ENCODE measurements at regions not wholly inside any gene's neighbourhood (a gene's known extent, or its start where the extent isn't known, plus 50 kb on each side); places are given as distances from the start of the nearest gene placed in this dataset.

GRCh38 chr2:18009891-18010290 is 131.4 kb downstream of the KCNS3 start:
- 40% methylated on average over 3 of the region's 3 CpGs for WGBS
- TF ChIP-seq POLR2AphosphoS5 (IDR thresholded peaks at IDR 0.05): peak; percentile 44
- no peak for TF ChIP-seq POLR2A (IDR thresholded peaks at IDR 0.05)

GRCh38 chr2:18005411-18005810 is 126.9 kb downstream of the KCNS3 start:
- Histone ChIP-seq H3K4me1 (replicated peaks) (no peaks in the 10 kb centered on the region), H3K9me3 (no peaks in the 10 kb centered on the region), H3K27ac (no peak overlapping the region), H3K4me3 (no peak overlapping the region), H3K36me3 (no peaks in the 10 kb centered on the region), H3K27me3 (replicated peaks; ENCODE audit: insufficient read depth) (no peaks in the 10 kb centered on the region)
- no peak for DNase-seq (ENCODE audit: low spot score)
- 22% methylated on average over 1 of the region's 1 CpG for WGBS
- no peak for TF ChIP-seq CTCF (IDR thresholded peaks at IDR 0.05)
- no peak for TF ChIP-seq POLR2A (IDR thresholded peaks at IDR 0.05)
- no peak for TF ChIP-seq POLR2AphosphoS5 (IDR thresholded peaks at IDR 0.05)
- intact Hi-C loops (cut with DNase I): no loop called here

More at GRCh38 chr2:18009891-18010290, 131.4 kb downstream of the KCNS3 start:
- H3K9me3 ChIP-seq: no peaks in the 10 kb centered on the region
- no peaks in the 10 kb centered on the region for H3K4me1 ChIP-seq (replicated peaks)
- H3K27ac ChIP-seq: no peak overlapping the region
- no peak for DNase-seq (ENCODE audit: low spot score)
- H3K36me3 ChIP-seq: no peaks in the 10 kb centered on the region
- no peak overlapping the region for H3K4me3 ChIP-seq
- H3K27me3 ChIP-seq (replicated peaks; ENCODE audit: insufficient read depth): no peaks in the 10 kb centered on the region
- intact Hi-C loops (cut with DNase I): no loop called here

GRCh38 chr2:18001671-18002070 is 123.2 kb downstream of the KCNS3 start:
- H3K27me3 ChIP-seq (replicated peaks; ENCODE audit: insufficient read depth): no peaks in the 10 kb centered on the region
- intact Hi-C loops (cut with DNase I): no loop called here
- WGBS: 74% methylated on average over 4 of the region's 4 CpGs

GRCh38 chr2:17996978-17997377 is 118.5 kb downstream of the KCNS3 start:
- DNase-seq (ENCODE audit: low spot score): no peak
- Histone ChIP-seq H3K9me3 (no peaks in the 10 kb centered on the region), H3K27ac (no peak overlapping the region), H3K4me3 (no peak overlapping the region), H3K36me3 (no peaks in the 10 kb centered on the region), H3K4me1 (replicated peaks) (no peaks in the 10 kb centered on the region), H3K27me3 (replicated peaks; ENCODE audit: insufficient read depth) (no peaks in the 10 kb centered on the region)
- intact Hi-C loops (cut with DNase I): no loop called here
- no peak for TF ChIP-seq POLR2AphosphoS5 (IDR thresholded peaks at IDR 0.05)
- no peak for TF ChIP-seq CTCF (IDR thresholded peaks at IDR 0.05)
- TF ChIP-seq POLR2A (IDR thresholded peaks at IDR 0.05): no peak
- WGBS: 70% methylated on average over 3 of the region's 3 CpGs

More at GRCh38 chr2:18001671-18002070, 123.2 kb downstream of the KCNS3 start:
- no peak for TF ChIP-seq POLR2A (IDR thresholded peaks at IDR 0.05)
- TF ChIP-seq POLR2AphosphoS5 (IDR thresholded peaks at IDR 0.05): no peak
- TF ChIP-seq CTCF (IDR thresholded peaks at IDR 0.05): no peak
- no peak overlapping the region for H3K4me3 ChIP-seq
- no peak for DNase-seq (ENCODE audit: low spot score)
- H3K4me1 ChIP-seq (replicated peaks): no peaks in the 10 kb centered on the region
- no peak overlapping the region for H3K27ac ChIP-seq
- no peaks in the 10 kb centered on the region for H3K36me3 ChIP-seq
- H3K9me3 ChIP-seq: no peaks in the 10 kb centered on the region

- H3K9me3 ChIP-seq: no peaks in the 10 kb centered on the region
- 84% methylated on average over 5 of the region's 5 CpGs for WGBS
- H3K4me1 ChIP-seq (replicated peaks): no peaks in the 10 kb centered on the region
- DNase-seq (ENCODE audit: low spot score): no peak
- TF ChIP-seq CTCF (IDR thresholded peaks at IDR 0.05) (no peak), POLR2A (IDR thresholded peaks at IDR 0.05) (no peak), POLR2AphosphoS5 (IDR thresholded peaks at IDR 0.05) (no peak)
- no peak overlapping the region for H3K4me3 ChIP-seq
- intact Hi-C loops (cut with DNase I): no loop called here
- H3K27me3 ChIP-seq (replicated peaks; ENCODE audit: insufficient read depth): no peaks in the 10 kb centered on the region
- no peaks in the 10 kb centered on the region for H3K36me3 ChIP-seq
- no peak overlapping the region for H3K27ac ChIP-seq
These were observed 117.1 kb downstream of the KCNS3 start for GRCh38 chr2:17995593-17995992.

Small RNAs in the stretch of these regions (small RNA-seq; reads per million reads assigned to genes)
- 0 reads per million in 2 donors for gene RF00561
